Left cardiac atrium (tissue), 4 donors: ENCODE measurements at regions not wholly inside any gene's neighbourhood (a gene's known extent, or its start where the extent isn't known, plus 50 kb on each side); places are given as distances from the start of the nearest gene placed in this dataset.

Source experiments
- ATAC-seq, 2 donors: fragments of 200-7000 bp; cut with Tn5 transposase; one replicate each; pipeline ENCODE4 v1.9.1; 2020; ENCODE audit warnings: mild to moderate bottlenecking in 2 of 2, moderate library complexity in 2 of 2
- DNase-seq: peaks from one replicate; pipeline ENCODE4 v3.0.0-alpha.2; 2020
- intact Hi-C, 2 donors: fragments of 100-400 bp; cut with DNase I; formaldehyde crosslinking; loops; one replicate each; pipeline versions ENCODE4 v1.14.1 to v1.15.1; 2022 to 2023
- donor health status: DM: no; HTN: yes; CAD: no.
- donor health status: DM: no; HTN: yes; CAD: no; lungs with severe emphysema.
- donor health status: DM: yes; HTN: yes; CAD: no.
- donor health status: Dilated cardiomyopathy.

DNA sequence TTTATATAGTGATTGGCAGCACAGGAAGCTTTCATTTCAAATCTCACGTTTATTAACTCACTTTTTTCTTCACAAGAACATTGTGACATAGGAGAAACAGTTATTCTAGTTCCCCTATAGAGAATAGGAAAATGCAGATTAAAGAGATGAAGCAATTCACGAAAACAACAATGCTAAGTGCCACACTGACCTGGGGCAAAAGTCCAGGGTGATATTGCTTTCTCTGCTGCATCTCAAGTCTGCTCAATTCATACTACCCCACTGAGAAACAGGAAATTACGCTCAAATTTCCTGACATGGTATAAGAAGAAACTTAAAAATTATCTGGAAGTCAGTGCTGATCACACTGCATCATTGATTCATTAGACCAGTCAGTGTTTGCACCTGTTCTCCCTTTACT, 66.7 kb upstream of the SEMA6D start:
- DNase-seq: no peak
- intact Hi-C loops: no loop called here
- ATAC-seq: no peak

DNA sequence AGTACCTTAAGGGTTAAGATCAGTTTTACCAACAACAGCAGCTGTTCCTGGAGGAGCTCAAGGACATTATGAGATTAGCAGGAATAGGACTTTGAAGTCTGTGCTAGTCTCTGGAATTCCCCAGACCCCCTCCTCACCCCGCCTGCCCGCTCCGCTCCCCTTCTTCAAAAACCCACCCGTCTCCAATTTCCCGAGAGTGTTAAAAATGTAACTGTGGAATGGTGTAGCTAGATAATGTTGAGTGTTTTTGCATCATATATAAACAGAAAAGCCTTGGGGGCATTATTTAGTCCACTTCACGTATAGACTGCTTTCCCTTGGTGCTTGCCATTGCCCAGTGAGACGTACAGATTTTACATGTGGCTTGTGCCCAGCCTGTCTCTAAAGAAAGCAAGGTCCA, 65.0 kb upstream of the SEMA6D start:
- ATAC-seq (no peak), DNase-seq (no peak)
- intact Hi-C loops: no loop called here

DNA sequence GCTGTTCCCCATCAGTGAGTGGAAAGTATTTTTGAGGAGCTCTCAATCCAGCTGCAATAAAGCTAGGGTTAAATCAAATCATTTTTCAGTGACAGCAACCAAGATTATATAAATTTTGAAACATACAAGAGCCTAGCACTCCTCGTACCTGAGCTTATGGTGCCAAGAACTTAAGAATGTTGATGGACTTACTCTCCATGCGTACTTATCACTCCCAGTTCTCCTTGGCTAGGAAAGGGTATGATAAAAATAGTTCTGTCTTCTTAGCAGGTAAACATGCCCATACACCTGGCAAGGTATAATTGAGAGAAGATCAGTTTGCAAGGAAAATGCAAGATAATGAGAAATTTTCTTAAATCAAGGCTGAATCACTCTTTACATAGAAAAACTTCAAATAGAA, 64.5 kb upstream of the SEMA6D start:
- ATAC-seq (no peak), DNase-seq (no peak)
- intact Hi-C loops: no loop called here

DNA sequence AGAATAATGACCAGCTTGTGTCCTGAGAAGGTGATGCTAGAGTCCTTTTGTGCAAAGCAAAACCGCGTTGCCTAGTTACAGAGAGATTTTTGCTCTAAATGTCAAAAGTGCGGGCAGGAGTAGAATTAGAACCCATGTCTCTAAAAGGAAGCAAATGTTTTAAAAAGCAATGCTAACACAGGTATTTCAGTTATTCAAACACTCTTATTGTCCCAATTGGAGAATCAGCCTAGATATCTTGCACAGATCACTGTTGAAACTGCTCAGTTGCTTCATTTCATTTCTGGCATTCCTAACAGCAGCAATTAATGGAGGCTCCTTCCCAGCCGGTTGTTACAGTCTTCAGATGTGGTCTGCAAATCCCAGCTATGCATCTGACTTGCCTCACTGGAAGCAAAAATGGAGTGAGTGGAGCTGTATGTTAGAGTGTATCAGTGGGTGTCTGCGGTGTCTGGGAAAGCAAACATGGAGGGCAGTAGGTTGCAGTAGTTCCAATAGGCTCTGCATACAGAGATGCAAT, 55.6 kb upstream of the SEMA6D start:
- intact Hi-C loops: no loop called here
- ATAC-seq: no peak
- no peak for DNase-seq

DNA sequence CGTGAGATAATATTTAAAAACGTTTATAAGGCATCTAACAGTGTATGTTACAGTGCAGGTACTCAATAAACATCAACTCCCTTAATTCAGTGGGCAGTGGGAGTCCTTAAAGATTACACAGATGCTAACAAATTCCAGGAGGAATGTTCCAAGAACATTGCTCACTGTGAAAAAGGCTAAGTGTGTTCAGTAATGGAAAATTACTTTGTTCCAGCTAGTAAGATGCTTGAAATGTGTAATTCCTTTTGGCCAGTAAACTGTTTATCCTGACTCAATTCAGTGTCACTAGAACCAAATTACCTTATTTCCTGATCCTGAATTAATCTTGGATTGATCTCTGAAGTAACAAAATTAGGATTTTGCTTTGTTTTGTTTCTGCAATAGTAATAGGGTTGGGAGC, 54.2 kb upstream of the SEMA6D start:
- intact Hi-C loops: no loop called here
- ATAC-seq (peak in 1 of 2 donors; percentile 27), DNase-seq (no peak)
